ENCODE measurements at regions not wholly inside any gene's neighbourhood (a gene's known extent, or its start where the extent isn't known, plus 50 kb on each side); places are given as distances from the start of the nearest gene placed in this dataset.

DNA sequence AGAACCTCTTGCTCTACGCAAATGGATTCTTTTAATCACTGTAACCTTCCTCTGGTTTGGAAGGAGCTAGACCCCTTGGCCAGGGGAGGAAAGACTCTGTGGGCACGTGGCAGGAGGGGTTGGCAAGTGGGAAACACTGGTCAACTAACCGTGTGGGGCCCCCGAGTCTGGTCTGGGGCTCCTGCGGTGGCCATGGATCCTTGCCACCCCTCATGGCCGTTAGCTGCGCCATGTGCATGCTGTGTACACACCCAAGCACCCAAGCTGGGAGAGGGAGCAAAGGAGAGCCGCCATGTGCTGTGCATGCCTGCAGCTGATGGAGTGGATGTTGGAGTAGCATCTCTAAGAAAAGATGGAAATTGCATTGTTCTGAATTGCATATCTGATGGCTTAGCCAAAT, 730.6 kb downstream of the FAM181B start:
- TF ChIP-seq FOXK2 (IDR thresholded peaks at IDR 0.05) (no peak), SP1 (IDR thresholded peaks at IDR 0.05) (no peak), TARDBP (IDR thresholded peaks at IDR 0.05) (no peak), L3MBTL2 (conservative IDR thresholded peaks at IDR 0.05) (no peak), BHLHE40 (IDR thresholded peaks at IDR 0.05; ENCODE audit: borderline replicate concordance) (no peak), FOXA1 (IDR thresholded peaks at IDR 0.05) (no peak), HDGF (IDR thresholded peaks at IDR 0.05; ENCODE audit: borderline replicate concordance) (no peak), SUZ12 (IDR thresholded peaks at IDR 0.05) (no peak), FOXM1 (IDR thresholded peaks at IDR 0.05; ENCODE audit: borderline replicate concordance) (no peak), ZNF384 (IDR thresholded peaks at IDR 0.05) (no peak), ARNT (IDR thresholded peaks at IDR 0.05) (no peak), LEF1 (IDR thresholded peaks at IDR 0.05; ENCODE audit: borderline replicate concordance) (no peak)
- TF ChIP-seq, protein P1, sequence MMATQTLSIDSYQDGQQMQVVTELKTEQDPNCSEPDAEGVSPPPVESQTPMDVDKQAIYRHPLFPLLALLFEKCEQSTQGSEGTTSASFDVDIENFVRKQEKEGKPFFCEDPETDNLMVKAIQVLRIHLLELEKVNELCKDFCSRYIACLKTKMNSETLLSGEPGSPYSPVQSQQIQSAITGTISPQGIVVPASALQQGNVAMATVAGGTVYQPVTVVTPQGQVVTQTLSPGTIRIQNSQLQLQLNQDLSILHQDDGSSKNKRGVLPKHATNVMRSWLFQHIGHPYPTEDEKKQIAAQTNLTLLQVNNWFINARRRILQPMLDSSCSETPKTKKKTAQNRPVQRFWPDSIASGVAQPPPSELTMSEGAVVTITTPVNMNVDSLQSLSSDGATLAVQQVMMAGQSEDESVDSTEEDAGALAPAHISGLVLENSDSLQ (IDR thresholded peaks at IDR 0.05): no peak
